ENCODE measurements at regions not wholly inside any gene's neighbourhood (a gene's known extent, or its start where the extent isn't known, plus 50 kb on each side); places are given as distances from the start of the nearest gene placed in this dataset.
"Not testable (repeated sequence)": the region's sequence is repeated elsewhere in the genome, so short reads cannot be mapped to it uniquely, and the experiment has no call there.

DNA sequence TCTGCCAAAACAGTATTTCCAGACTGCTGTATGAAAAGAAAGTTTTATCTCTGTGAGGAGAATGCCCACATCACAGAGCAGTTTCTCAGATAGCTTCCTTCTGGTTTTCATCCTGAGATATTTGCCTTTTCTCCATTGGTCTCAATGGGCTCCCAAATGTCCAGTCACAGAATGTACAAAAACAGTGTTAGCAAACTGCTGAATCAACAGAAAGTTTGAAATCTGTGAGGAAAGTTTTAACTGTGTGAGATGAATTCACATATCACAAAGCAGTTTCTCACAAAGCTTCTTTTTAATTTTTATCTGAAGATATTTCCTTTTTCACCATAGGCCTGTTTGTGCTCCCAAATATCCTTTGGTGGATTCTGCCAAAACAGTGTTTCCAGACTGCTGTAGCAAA, 207.2 kb upstream of the TRIM48 start:
- Histone ChIP-seq H4K8ac (ENCODE audit: low read depth, low read length) (no peak overlapping the region), H3K36me3 (replicated peaks in 1 of 2; ENCODE audit: control insufficient read depth in 2 of 2, insufficient read depth in 2 of 2, low read length in 2 of 2) (no peaks in the 10 kb centered on the region), H3K18ac (ENCODE audit: low read length) (no peak overlapping the region), H3K4me3 (ENCODE audit: low read length in 2 of 2) (no peak overlapping the region), H4K91ac (ENCODE audit: low read depth, low read length, poor library complexity) (no peak overlapping the region), H3K4ac (ENCODE audit: low read length) (no peak overlapping the region), H3K9me3 (replicated peaks in 1 of 2; ENCODE audit: control insufficient read depth in 2 of 2, insufficient read depth in 1 of 2, low read depth in 1 of 2, low read length in 2 of 2) (peaks cover 5 to 12% of the 10 kb centered on the region in 2 donors), H3K4me1 (ENCODE audit: control insufficient read depth in 2 of 2, insufficient read depth in 1 of 2, low read depth in 1 of 2, low read length in 2 of 2) (no peaks in the 10 kb centered on the region), H3K9ac (ENCODE audit: low read depth, low read length, poor library complexity) (no peak overlapping the region), H2BK120ac (ENCODE audit: low read depth, low read length) (no peak overlapping the region), H2AFZ (ENCODE audit: low read length) (no peak overlapping the region), H2BK12ac (ENCODE audit: low read length) (no peak overlapping the region), H3K79me1 (ENCODE audit: low read depth, low read length) (no peaks in the 10 kb centered on the region), H2BK15ac (ENCODE audit: low read length) (no peak overlapping the region), H3K27me3 (ENCODE audit: control insufficient read depth in 3 of 3, insufficient read depth in 3 of 3, low read depth in 1 of 3, low read length in 3 of 3) (no peaks in the 10 kb centered on the region), H3K23ac (ENCODE audit: low read depth, low read length, poor library complexity) (no peak overlapping the region), H3K27ac (replicated peaks; ENCODE audit: low read length) (no peak overlapping the region), H2AK5ac (ENCODE audit: low read depth, low read length) (no peak overlapping the region), H2BK5ac (ENCODE audit: low read length) (no peak overlapping the region), H3K14ac (ENCODE audit: low read length) (no peak overlapping the region), H3K4me2 (ENCODE audit: insufficient read depth, low read length, poor library complexity, severe bottlenecking) (no peak overlapping the region)
- DNase-seq (ENCODE audit: low spot score): no peak

DNA sequence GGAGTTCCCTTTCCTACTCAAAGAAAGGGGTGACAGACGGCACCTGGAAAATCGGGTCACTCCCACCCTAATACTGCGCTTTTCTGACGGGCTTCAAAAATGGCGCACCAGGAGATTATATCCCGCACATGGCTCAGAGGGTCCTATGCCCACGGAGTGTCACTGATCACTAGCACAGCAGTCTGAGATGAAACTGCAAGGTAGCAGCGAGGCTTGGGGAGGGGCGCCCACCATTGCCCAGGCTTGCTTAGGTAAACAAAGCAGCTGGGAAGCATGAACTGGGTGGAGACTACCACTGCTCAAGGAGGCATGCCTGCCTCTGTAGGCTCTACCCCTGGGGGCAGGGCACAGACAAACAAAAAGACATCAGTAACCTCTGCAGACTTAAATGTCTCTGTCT, 177.4 kb upstream of the TRIM48 start:
- H3K4ac ChIP-seq (ENCODE audit: low read length); H2BK12ac ChIP-seq (ENCODE audit: low read length); H2BK120ac ChIP-seq (ENCODE audit: low read depth, low read length); H2AFZ ChIP-seq (ENCODE audit: low read length); H3K27ac ChIP-seq (replicated peaks; ENCODE audit: low read length); H3K4me1 ChIP-seq (ENCODE audit: control insufficient read depth in 2 of 2, insufficient read depth in 1 of 2, low read depth in 1 of 2, low read length in 2 of 2); H3K18ac ChIP-seq (ENCODE audit: low read length); H3K79me1 ChIP-seq (ENCODE audit: low read depth, low read length); H4K91ac ChIP-seq (ENCODE audit: low read depth, low read length, poor library complexity); H3K9ac ChIP-seq (ENCODE audit: low read depth, low read length, poor library complexity); H2AK5ac ChIP-seq (ENCODE audit: low read depth, low read length); H3K4me3 ChIP-seq (ENCODE audit: low read length in 2 of 2); H3K9me3 ChIP-seq (replicated peaks in 1 of 2; ENCODE audit: control insufficient read depth in 2 of 2, insufficient read depth in 1 of 2, low read depth in 1 of 2, low read length in 2 of 2); H3K36me3 ChIP-seq (replicated peaks in 1 of 2; ENCODE audit: control insufficient read depth in 2 of 2, insufficient read depth in 2 of 2, low read length in 2 of 2); H3K4me2 ChIP-seq (ENCODE audit: insufficient read depth, low read length, poor library complexity, severe bottlenecking); H3K23ac ChIP-seq (ENCODE audit: low read depth, low read length, poor library complexity); H2BK5ac ChIP-seq (ENCODE audit: low read length); H3K14ac ChIP-seq (ENCODE audit: low read length); H4K8ac ChIP-seq (ENCODE audit: low read depth, low read length); H2BK15ac ChIP-seq (ENCODE audit: low read length); DNase-seq (ENCODE audit: low spot score); H3K27me3 ChIP-seq (ENCODE audit: control insufficient read depth in 3 of 3, insufficient read depth in 3 of 3, low read depth in 1 of 3, low read length in 3 of 3): not testable (repeated sequence)
- no CpG with 5 or more reads among the region's 9 CpGs for WGBS, 2 donors (ENCODE audit: extremely low coverage in 2 of 2, insufficient read length in 2 of 2, insufficient replicate concordance in 1 of 2)

DNA sequence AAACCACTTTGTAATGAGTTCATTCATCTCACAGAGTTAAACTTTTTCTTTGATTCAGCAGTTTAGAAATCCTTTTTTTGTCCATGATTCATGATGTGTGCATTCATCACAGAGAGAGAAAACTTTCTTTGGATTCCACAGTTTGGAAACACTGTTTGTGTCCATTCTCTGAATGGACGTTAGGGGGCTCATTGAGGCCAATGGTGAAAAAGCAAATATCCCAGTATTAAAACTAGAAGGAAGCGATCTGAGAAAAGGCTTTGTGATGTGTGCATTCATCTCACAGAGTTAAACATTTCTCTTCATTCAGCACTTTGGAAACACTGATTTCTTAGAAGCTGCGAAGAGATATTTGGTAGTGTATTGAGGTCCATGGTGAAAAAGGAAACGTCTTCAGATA, 155.6 kb upstream of the TRIM48 start:
- H4K8ac ChIP-seq (ENCODE audit: low read depth, low read length): no peak overlapping the region
- H3K4me1 ChIP-seq (ENCODE audit: control insufficient read depth in 2 of 2, insufficient read depth in 1 of 2, low read depth in 1 of 2, low read length in 2 of 2): no peaks in the 10 kb centered on the region
- H3K23ac ChIP-seq (ENCODE audit: low read depth, low read length, poor library complexity): no peak overlapping the region
- no peak overlapping the region for H2BK5ac ChIP-seq (ENCODE audit: low read length)
- peaks cover 0 to 2% of the 10 kb centered on the region in 2 donors for H3K9me3 ChIP-seq (replicated peaks in 1 of 2; ENCODE audit: control insufficient read depth in 2 of 2, insufficient read depth in 1 of 2, low read depth in 1 of 2, low read length in 2 of 2)
- no peak overlapping the region for H3K4me2 ChIP-seq (ENCODE audit: insufficient read depth, low read length, poor library complexity, severe bottlenecking)
- no peak overlapping the region for H2AFZ ChIP-seq (ENCODE audit: low read length)
- no peak overlapping the region for H2BK12ac ChIP-seq (ENCODE audit: low read length)
- WGBS, 2 donors (ENCODE audit: extremely low coverage in 2 of 2, insufficient read length in 2 of 2, insufficient replicate concordance in 1 of 2): no CpG with 5 or more reads among the region's 4 CpGs
- no peak overlapping the region for H3K14ac ChIP-seq (ENCODE audit: low read length)
- no peak overlapping the region for H2BK120ac ChIP-seq (ENCODE audit: low read depth, low read length)
- no peaks in the 10 kb centered on the region for H3K36me3 ChIP-seq (replicated peaks in 1 of 2; ENCODE audit: control insufficient read depth in 2 of 2, insufficient read depth in 2 of 2, low read length in 2 of 2)
- no peaks in the 10 kb centered on the region for H3K27me3 ChIP-seq (ENCODE audit: control insufficient read depth in 3 of 3, insufficient read depth in 3 of 3, low read depth in 1 of 3, low read length in 3 of 3)
- DNase-seq (ENCODE audit: low spot score): no peak
- no peak overlapping the region for H2BK15ac ChIP-seq (ENCODE audit: low read length)
- no peaks in the 10 kb centered on the region for H3K79me1 ChIP-seq (ENCODE audit: low read depth, low read length)
- no peak overlapping the region for H3K4ac ChIP-seq (ENCODE audit: low read length)
- H2AK5ac ChIP-seq (ENCODE audit: low read depth, low read length): no peak overlapping the region
- no peak overlapping the region for H3K4me3 ChIP-seq (ENCODE audit: low read length in 2 of 2)
- H3K18ac ChIP-seq (ENCODE audit: low read length): no peak overlapping the region
- no peak overlapping the region for H3K9ac ChIP-seq (ENCODE audit: low read depth, low read length, poor library complexity)
- H3K27ac ChIP-seq (replicated peaks; ENCODE audit: low read length): no peak overlapping the region
- no peak overlapping the region for H4K91ac ChIP-seq (ENCODE audit: low read depth, low read length, poor library complexity)

Data from neuronal stem cell (in vitro differentiated cells).